ENCODE measurements at regions not wholly inside any gene's neighbourhood (a gene's known extent, or its start where the extent isn't known, plus 50 kb on each side); places are given as distances from the start of the nearest gene placed in this dataset.
A peak's percentile ranks its signal among the peaks of the same experiment; 100 is the strongest.

- Histone ChIP-seq H3K9ac (ENCODE audit: low read length in 5 of 5) (no peak overlapping the region), H3K36me3 (ENCODE audit: control insufficient read depth in 5 of 5, insufficient read depth in 5 of 5, low read length in 5 of 5) (no peaks in the 10 kb centered on the region), H3K4me3 (ENCODE audit: low read depth in 1 of 5, low read length in 5 of 5) (no peak overlapping the region), H3K9me3 (ENCODE audit: control insufficient read depth in 5 of 5, low read length in 5 of 5) (no peaks in the 10 kb centered on the region), H3K4me1 (ENCODE audit: control insufficient read depth in 5 of 5, insufficient read depth in 5 of 5, low read length in 5 of 5) (peaks cover 0 to 6% (median 0%) of the 10 kb centered on the region in 5 donors), H3K27ac (ENCODE audit: low read depth, low read length) (no peak overlapping the region), H3K27me3 (ENCODE audit: control insufficient read depth in 5 of 5, insufficient read depth in 4 of 5, low read length in 5 of 5) (no peaks in the 10 kb centered on the region)
Observed at GRCh38 chr12:89135976-89136634, 216.2 kb downstream of the DUSP6 start.

GRCh38 chr12:89134213-89134770, 218.0 kb downstream of the DUSP6 start:
- Histone ChIP-seq H3K4me3 (ENCODE audit: low read depth in 1 of 5, low read length in 5 of 5) (no peak overlapping the region), H3K4me1 (ENCODE audit: control insufficient read depth in 5 of 5, insufficient read depth in 5 of 5, low read length in 5 of 5) (peaks cover 0 to 13% (median 6%) of the 10 kb centered on the region in 5 donors), H3K27ac (ENCODE audit: low read depth, low read length) (no peak overlapping the region), H3K36me3 (ENCODE audit: control insufficient read depth in 5 of 5, insufficient read depth in 5 of 5, low read length in 5 of 5) (no peaks in the 10 kb centered on the region), H3K9ac (ENCODE audit: low read length in 5 of 5) (no peak overlapping the region), H3K27me3 (ENCODE audit: control insufficient read depth in 5 of 5, insufficient read depth in 4 of 5, low read length in 5 of 5) (no peaks in the 10 kb centered on the region), H3K9me3 (ENCODE audit: control insufficient read depth in 5 of 5, low read length in 5 of 5) (no peaks in the 10 kb centered on the region)

- Histone ChIP-seq H3K27me3 (ENCODE audit: control insufficient read depth in 5 of 5, insufficient read depth in 4 of 5, low read length in 5 of 5) (no peaks in the 10 kb centered on the region), H3K4me3 (ENCODE audit: low read depth in 1 of 5, low read length in 5 of 5) (no peak overlapping the region), H3K4me1 (ENCODE audit: control insufficient read depth in 5 of 5, insufficient read depth in 5 of 5, low read length in 5 of 5) (peaks cover 0 to 22% (median 4%) of the 10 kb centered on the region in 5 donors), H3K9me3 (ENCODE audit: control insufficient read depth in 5 of 5, low read length in 5 of 5) (no peaks in the 10 kb centered on the region), H3K9ac (ENCODE audit: low read length in 5 of 5) (no peak overlapping the region), H3K36me3 (ENCODE audit: control insufficient read depth in 5 of 5, insufficient read depth in 5 of 5, low read length in 5 of 5) (no peaks in the 10 kb centered on the region), H3K27ac (ENCODE audit: low read depth, low read length) (peak overlapping the region; percentile 52)
Observed at GRCh38 chr12:89129167-89129870, 223.0 kb downstream of the DUSP6 start.

- Histone ChIP-seq H3K27me3 (ENCODE audit: control insufficient read depth in 5 of 5, insufficient read depth in 4 of 5, low read length in 5 of 5) (no peaks in the 10 kb centered on the region), H3K4me1 (ENCODE audit: control insufficient read depth in 5 of 5, insufficient read depth in 5 of 5, low read length in 5 of 5) (peaks cover 0 to 23% (median 2%) of the 10 kb centered on the region in 5 donors), H3K36me3 (ENCODE audit: control insufficient read depth in 5 of 5, insufficient read depth in 5 of 5, low read length in 5 of 5) (no peaks in the 10 kb centered on the region), H3K27ac (ENCODE audit: low read depth, low read length) (peak overlapping the region; percentile 71), H3K4me3 (ENCODE audit: low read depth in 1 of 5, low read length in 5 of 5) (no peak overlapping the region), H3K9me3 (ENCODE audit: control insufficient read depth in 5 of 5, low read length in 5 of 5) (no peaks in the 10 kb centered on the region), H3K9ac (ENCODE audit: low read length in 5 of 5) (peak overlapping the region in 1 of 5 donors; percentile 2)
Observed at GRCh38 chr12:89126712-89127111, 225.6 kb downstream of the DUSP6 start.

- H3K4me3 ChIP-seq (ENCODE audit: low read depth in 1 of 5, low read length in 5 of 5) = no peak overlapping the region
- no peaks in the 10 kb centered on the region for H3K27me3 ChIP-seq (ENCODE audit: control insufficient read depth in 5 of 5, insufficient read depth in 4 of 5, low read length in 5 of 5)
- peaks cover 0 to 12% (median 5%) of the 10 kb centered on the region in 5 donors for H3K4me1 ChIP-seq (ENCODE audit: control insufficient read depth in 5 of 5, insufficient read depth in 5 of 5, low read length in 5 of 5)
- H3K9me3 ChIP-seq (ENCODE audit: control insufficient read depth in 5 of 5, low read length in 5 of 5) = no peaks in the 10 kb centered on the region
- no peaks in the 10 kb centered on the region for H3K36me3 ChIP-seq (ENCODE audit: control insufficient read depth in 5 of 5, insufficient read depth in 5 of 5, low read length in 5 of 5)
- H3K9ac ChIP-seq (ENCODE audit: low read length in 5 of 5) = no peak overlapping the region
- no peak overlapping the region for H3K27ac ChIP-seq (ENCODE audit: low read depth, low read length)
Observed at GRCh38 chr12:89122852-89123251, 229.4 kb downstream of the DUSP6 start.

- H3K4me3 ChIP-seq (ENCODE audit: low read depth in 1 of 5, low read length in 5 of 5) = no peak overlapping the region
- H3K36me3 ChIP-seq (ENCODE audit: control insufficient read depth in 5 of 5, insufficient read depth in 5 of 5, low read length in 5 of 5) = no peaks in the 10 kb centered on the region
- H3K27me3 ChIP-seq (ENCODE audit: control insufficient read depth in 5 of 5, insufficient read depth in 4 of 5, low read length in 5 of 5) = no peaks in the 10 kb centered on the region
- H3K9ac ChIP-seq (ENCODE audit: low read length in 5 of 5) = no peak overlapping the region
- H3K9me3 ChIP-seq (ENCODE audit: control insufficient read depth in 5 of 5, low read length in 5 of 5) = no peaks in the 10 kb centered on the region
- H3K27ac ChIP-seq (ENCODE audit: low read depth, low read length) = no peak overlapping the region
- H3K4me1 ChIP-seq (ENCODE audit: control insufficient read depth in 5 of 5, insufficient read depth in 5 of 5, low read length in 5 of 5) = peaks cover 0 to 11% (median 0%) of the 10 kb centered on the region in 5 donors
Observed at GRCh38 chr12:89117448-89118034, 234.8 kb downstream of the DUSP6 start.

- no peaks in the 10 kb centered on the region for H3K9me3 ChIP-seq (ENCODE audit: control insufficient read depth in 5 of 5, low read length in 5 of 5)
- no peaks in the 10 kb centered on the region for H3K27me3 ChIP-seq (ENCODE audit: control insufficient read depth in 5 of 5, insufficient read depth in 4 of 5, low read length in 5 of 5)
- H3K4me3 ChIP-seq (ENCODE audit: low read depth in 1 of 5, low read length in 5 of 5) = no peak overlapping the region
- no peaks in the 10 kb centered on the region for H3K36me3 ChIP-seq (ENCODE audit: control insufficient read depth in 5 of 5, insufficient read depth in 5 of 5, low read length in 5 of 5)
- H3K4me1 ChIP-seq (ENCODE audit: control insufficient read depth in 5 of 5, insufficient read depth in 5 of 5, low read length in 5 of 5) = peaks cover 0 to under 1% (median 0%) of the 10 kb centered on the region in 5 donors
- no peak overlapping the region for H3K27ac ChIP-seq (ENCODE audit: low read depth, low read length)
- no peak overlapping the region for H3K9ac ChIP-seq (ENCODE audit: low read length in 5 of 5)
Observed at GRCh38 chr12:89111964-89112363, 240.3 kb downstream of the DUSP6 start.

GRCh38 chr12:89108265-89108664, 244.0 kb downstream of the DUSP6 start:
- H3K27ac ChIP-seq (ENCODE audit: low read depth, low read length) = no peak overlapping the region
- H3K4me1 ChIP-seq (ENCODE audit: control insufficient read depth in 5 of 5, insufficient read depth in 5 of 5, low read length in 5 of 5) = peaks cover 0 to 26% (median 13%) of the 10 kb centered on the region in 5 donors
- H3K36me3 ChIP-seq (ENCODE audit: control insufficient read depth in 5 of 5, insufficient read depth in 5 of 5, low read length in 5 of 5) = no peaks in the 10 kb centered on the region
- H3K9ac ChIP-seq (ENCODE audit: low read length in 5 of 5) = no peak overlapping the region
- H3K9me3 ChIP-seq (ENCODE audit: control insufficient read depth in 5 of 5, low read length in 5 of 5) = no peaks in the 10 kb centered on the region
- no peaks in the 10 kb centered on the region for H3K27me3 ChIP-seq (ENCODE audit: control insufficient read depth in 5 of 5, insufficient read depth in 4 of 5, low read length in 5 of 5)
- H3K4me3 ChIP-seq (ENCODE audit: low read depth in 1 of 5, low read length in 5 of 5) = no peak overlapping the region

- Histone ChIP-seq H3K36me3 (ENCODE audit: control insufficient read depth in 5 of 5, insufficient read depth in 5 of 5, low read length in 5 of 5) (no peaks in the 10 kb centered on the region), H3K27me3 (ENCODE audit: control insufficient read depth in 5 of 5, insufficient read depth in 4 of 5, low read length in 5 of 5) (no peaks in the 10 kb centered on the region), H3K27ac (ENCODE audit: low read depth, low read length) (no peak overlapping the region), H3K4me3 (ENCODE audit: low read depth in 1 of 5, low read length in 5 of 5) (no peak overlapping the region), H3K9ac (ENCODE audit: low read length in 5 of 5) (peak overlapping the region in 1 of 5 donors; percentile 47), H3K9me3 (ENCODE audit: control insufficient read depth in 5 of 5, low read length in 5 of 5) (no peaks in the 10 kb centered on the region), H3K4me1 (ENCODE audit: control insufficient read depth in 5 of 5, insufficient read depth in 5 of 5, low read length in 5 of 5) (peaks cover 0 to 26% (median 14%) of the 10 kb centered on the region in 5 donors)
Observed at GRCh38 chr12:89106950-89107349, 245.4 kb downstream of the DUSP6 start.

- peak overlapping the region; percentile 91 for H3K27ac ChIP-seq (ENCODE audit: low read depth, low read length)
Observed at GRCh38 chr12:89105243-89105642, 247.1 kb downstream of the DUSP6 start.

More at GRCh38 chr12:89105243-89105642, 247.1 kb downstream of the DUSP6 start:
- Histone ChIP-seq H3K4me1 (ENCODE audit: control insufficient read depth in 5 of 5, insufficient read depth in 5 of 5, low read length in 5 of 5) (peaks cover 0 to 38% (median 18%) of the 10 kb centered on the region in 5 donors), H3K9ac (ENCODE audit: low read length in 5 of 5) (no peak overlapping the region), H3K27me3 (ENCODE audit: control insufficient read depth in 5 of 5, insufficient read depth in 4 of 5, low read length in 5 of 5) (no peaks in the 10 kb centered on the region), H3K4me3 (ENCODE audit: low read depth in 1 of 5, low read length in 5 of 5) (no peak overlapping the region), H3K36me3 (ENCODE audit: control insufficient read depth in 5 of 5, insufficient read depth in 5 of 5, low read length in 5 of 5) (no peaks in the 10 kb centered on the region), H3K9me3 (ENCODE audit: control insufficient read depth in 5 of 5, low read length in 5 of 5) (no peaks in the 10 kb centered on the region)
